ENCODE measurements at regions not wholly inside any gene's neighbourhood (a gene's known extent, or its start where the extent isn't known, plus 50 kb on each side); places are given as distances from the start of the nearest gene placed in this dataset.
"Not testable (repeated sequence)": the region's sequence is repeated elsewhere in the genome, so short reads cannot be mapped to it uniquely, and the experiment has no call there.

DNA sequence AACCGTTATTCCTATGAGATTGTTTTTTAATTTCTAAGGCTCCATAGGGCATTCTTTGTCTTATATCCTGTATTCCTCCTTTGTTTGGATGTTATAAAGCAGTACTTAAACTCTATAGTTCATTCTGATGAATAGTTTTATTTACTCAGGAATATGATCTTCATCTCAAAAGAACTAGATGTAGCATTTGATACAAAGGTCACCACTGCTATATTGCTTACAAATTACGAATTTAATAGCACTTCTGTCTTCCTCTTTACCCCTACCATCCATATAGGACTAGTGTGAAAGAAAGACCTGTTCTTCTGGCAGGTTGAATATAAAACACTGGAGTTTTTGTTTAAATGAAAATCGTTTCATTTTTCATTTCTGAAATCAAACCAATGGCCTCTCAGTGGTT, 468.1 kb upstream of the CXADR start:
- no peak for DNase-seq (ENCODE audit: low read depth)

GRCh38 chr21:17045214-17045853, 467.5 kb upstream of the CXADR start:
- no peak for DNase-seq (ENCODE audit: low read depth)

GRCh38 chr21:17048974-17049373, 463.9 kb upstream of the CXADR start:
- DNase-seq (ENCODE audit: low read depth), result no peak

DNA sequence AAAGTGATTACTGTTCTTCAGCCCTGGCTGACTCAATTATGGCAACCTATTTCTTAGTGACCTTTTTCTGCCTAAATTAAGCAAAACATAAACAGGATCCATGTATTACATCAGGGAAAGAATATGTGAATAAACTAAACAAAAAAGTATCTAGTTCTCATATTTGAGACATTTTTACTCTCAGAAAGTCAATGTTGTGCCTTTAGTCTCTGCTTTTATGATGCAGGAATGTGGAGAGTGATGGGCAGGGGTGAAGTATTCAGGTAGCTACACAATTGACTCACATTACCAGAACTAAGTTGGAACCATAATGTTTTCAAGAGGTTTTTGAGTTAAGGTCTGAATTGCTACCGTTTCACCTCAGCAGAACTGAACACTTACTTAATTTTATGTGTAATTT, 462.7 kb upstream of the CXADR start:
- DNase-seq (ENCODE audit: low read depth), result no peak

- no peak for DNase-seq (ENCODE audit: low read depth)
Observed at GRCh38 chr21:17050646-17051045, 462.2 kb upstream of the CXADR start.

- no peak for DNase-seq (ENCODE audit: low read depth)
Observed at GRCh38 chr21:17051054-17051453, 461.8 kb upstream of the CXADR start.

DNA sequence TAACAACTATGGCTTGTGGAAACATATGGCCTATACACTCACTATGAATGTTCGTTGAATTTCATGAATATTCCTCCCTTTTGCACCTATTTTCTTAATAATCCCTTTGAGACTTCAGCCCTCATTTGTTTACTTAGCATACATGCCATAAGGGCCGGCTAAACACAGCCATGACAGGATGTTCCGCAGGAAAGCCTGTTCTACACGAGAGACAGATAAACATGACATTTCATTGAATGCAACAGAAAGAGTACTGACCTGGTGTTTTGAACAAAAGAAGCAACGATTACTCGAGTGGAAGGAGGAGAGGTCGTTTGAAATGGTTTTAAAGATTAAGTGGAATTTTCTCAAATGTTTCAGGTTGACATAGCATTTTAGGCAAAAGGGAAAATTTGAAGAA, 459.5 kb upstream of the CXADR start:
- DNase-seq (ENCODE audit: low read depth), result no peak

DNA sequence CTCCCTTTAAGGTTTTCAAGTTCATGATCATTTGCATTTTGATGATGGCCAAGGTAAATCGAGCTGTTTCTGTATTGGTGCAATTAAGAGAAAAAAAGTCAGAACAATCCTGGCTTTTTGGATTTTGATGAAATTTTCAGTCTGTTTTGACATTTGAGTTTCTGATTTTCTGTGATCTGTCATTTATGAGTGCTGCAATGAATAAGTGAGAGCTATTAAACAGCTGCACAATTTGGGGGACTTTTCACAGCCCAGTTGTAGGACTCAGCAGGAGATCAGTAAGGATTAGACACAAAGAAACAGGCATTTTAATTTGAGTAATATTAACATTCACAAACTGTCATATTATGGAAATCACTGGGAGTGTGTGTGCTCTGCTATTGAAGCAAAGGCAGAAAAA, 452.9 kb upstream of the CXADR start:
- DNase-seq (ENCODE audit: low read depth), result no peak

- DNase-seq (ENCODE audit: low read depth), result no peak
Observed at GRCh38 chr21:17066006-17066405, 446.8 kb upstream of the CXADR start.

DNA sequence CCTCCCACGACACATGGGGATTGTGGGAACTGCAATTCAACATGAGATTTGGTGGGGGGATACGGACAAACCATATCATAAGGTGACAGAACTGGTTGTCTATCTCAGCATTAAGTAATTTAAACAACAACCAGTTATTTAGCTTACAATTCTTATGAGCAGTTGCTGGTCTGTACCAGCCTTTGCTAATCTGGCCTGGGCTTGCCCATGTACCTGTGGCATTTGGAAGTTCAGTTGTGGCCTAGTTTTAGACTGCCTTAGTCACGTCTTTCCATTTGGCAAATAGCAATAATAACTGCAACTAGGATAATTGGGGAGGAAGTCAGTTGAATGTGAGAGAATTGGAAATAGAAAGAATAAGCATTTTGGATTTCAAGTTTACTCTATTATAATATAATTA, 441.8 kb upstream of the CXADR start:
- no peak for DNase-seq (ENCODE audit: low read depth)

- DNase-seq (ENCODE audit: low read depth), result no peak
Observed at GRCh38 chr21:17081193-17081592, 431.6 kb upstream of the CXADR start.

DNA sequence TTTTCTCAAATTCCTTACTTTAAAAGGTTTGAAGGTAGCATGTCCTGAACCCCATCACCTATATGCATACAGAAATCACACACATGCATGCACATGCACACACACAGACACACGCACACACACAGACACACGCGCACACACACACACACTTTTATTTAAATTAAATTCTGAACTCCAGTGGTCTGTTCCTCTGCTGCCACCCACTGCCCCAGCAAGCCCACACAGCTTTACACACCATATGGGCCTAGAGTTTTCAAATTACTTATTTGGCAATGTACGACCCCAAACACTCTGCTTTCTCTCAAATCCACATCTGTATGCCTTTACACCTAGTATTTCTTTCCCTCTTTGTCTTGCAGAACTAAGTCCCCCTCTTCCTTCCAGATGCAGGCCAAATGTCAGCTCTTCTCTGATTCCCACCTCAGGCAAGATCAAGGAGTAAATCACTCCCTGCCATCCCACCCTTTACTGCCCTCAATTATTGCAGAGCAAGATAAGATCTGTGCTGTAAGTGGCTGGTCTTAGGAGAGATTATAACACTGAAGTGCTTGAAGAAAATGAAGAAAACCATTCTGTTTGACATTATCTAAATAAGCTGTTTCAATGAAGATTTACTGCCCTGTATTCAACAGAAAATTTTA, 429.9 kb upstream of the CXADR start:
- DNase-seq (ENCODE audit: low read depth), result no peak

DNA sequence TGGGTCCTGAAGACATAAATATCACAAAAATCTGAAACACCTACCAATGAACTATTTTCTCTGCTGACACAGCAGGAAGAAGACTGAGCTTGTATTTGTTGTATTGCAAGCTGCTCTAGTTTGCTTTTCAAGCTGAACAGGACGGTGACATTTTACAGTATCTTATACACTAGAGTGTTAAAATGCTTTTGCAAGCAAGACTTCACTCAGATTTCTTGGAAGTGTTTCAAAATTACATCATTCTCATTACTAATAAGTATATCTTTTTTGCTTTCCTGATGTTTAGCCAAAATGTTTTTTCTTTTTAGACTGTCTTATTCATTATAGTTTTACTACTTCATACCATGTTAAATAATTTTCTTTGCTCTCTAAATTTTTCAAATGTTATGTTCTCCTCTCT, 427.1 kb upstream of the CXADR start:
- no peak for DNase-seq (ENCODE audit: low read depth)

DNA sequence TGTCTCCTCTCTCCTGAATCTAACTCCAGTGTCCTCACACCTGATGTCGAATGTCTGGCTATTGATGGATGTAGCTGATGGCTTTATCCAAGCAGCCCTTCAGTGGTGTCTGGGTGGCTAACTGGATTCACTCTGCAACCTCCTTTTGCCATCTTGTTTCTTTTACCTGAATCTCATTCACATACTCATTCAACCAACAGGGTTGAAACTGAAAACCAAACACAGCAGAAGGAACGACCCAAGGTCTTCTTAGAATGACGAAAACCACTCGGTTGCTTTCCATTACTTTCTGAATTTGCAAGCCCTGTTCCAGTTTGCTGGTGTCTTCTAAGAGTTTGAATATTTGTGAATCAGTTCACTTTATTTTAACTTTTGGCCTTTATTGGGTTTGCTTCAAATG, 424.3 kb upstream of the CXADR start:
- no peak for DNase-seq (ENCODE audit: low read depth)

- no peak for DNase-seq (ENCODE audit: low read depth)
Observed at GRCh38 chr21:17089091-17089491, 423.8 kb upstream of the CXADR start.

GRCh38 chr21:17101696-17102095, 411.1 kb upstream of the CXADR start:
- no peak for DNase-seq (ENCODE audit: low read depth)

GRCh38 chr21:17105932-17106331, 406.9 kb upstream of the CXADR start:
- no peak for DNase-seq (ENCODE audit: low read depth)

GRCh38 chr21:17114045-17114444, 398.8 kb upstream of the CXADR start:
- DNase-seq (ENCODE audit: low read depth), result no peak

DNA sequence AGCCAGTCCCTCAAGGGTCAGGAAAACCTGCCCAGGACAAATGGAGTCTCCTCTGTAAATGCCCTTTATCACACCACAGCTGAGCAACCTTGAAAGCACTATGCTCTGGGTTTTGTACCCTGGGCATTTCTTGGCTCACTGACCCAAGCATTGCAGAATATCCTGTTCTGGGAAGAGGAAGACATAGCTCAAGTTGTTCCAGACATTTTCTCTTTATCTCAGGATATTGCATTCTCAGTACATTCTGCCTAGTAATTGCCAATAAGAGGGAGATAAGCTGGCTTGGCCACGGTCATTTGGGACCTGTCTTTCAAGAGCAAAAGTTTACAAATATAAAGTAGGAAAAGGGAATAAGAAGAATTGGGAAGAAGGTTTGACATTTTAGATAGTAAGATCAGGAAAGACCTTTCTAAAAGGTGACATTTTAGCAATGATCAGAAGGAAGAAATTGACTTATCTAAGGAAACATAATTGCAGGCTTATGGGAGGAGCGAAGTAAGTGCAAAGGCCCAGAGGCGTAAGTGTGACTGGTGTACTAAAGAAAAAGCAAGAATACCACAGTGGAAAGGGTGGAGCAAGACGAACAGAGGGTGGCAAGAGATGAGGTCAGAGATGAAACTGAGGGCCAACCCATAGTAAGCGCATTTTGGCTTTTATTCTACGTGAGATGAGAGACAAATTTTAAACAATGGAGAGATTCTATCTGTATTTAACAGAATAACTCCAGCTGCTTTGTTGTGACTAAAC, 394.0 kb upstream of the CXADR start:
- no peak for DNase-seq (ENCODE audit: low read depth)

DNA sequence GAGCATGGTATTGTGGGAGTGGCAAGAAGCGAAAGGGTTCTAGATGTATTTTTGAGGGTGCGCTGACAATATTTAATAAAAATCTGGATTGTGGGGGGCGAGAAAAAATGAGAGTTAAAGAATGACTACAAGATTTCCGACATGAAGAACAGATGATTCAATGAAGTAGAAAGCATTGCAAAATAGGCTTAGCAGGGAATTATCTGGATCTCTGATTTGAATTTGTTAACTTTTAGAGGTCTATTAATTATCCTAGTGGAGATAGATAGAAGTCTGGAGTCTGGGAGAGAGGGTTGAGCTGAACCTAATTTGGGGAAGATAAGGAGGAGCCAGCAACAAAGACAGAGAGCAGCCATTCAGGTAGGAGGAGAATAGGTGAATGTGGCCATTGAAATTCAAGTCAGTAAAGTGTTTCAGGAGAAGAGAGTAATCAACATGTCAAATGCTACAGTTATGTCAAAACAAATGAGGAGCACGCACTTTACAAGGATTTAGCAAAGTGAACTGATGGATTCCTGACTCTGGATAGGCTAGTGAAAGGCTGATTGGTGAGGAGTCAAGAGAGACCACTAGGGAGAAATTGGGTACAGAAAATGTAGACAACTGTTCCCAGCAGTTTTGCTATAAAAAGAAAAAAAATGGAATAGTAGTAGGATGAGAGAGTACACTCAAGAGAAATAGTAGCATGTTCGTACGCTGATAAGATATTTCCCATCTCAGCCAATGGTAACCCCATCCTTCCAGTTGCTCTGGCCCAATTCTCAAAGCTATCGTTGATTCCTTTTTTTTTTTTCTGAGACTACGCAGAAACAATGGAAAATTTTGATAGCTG, 393.2 kb upstream of the CXADR start:
- no peak for DNase-seq (ENCODE audit: low read depth)

DNA sequence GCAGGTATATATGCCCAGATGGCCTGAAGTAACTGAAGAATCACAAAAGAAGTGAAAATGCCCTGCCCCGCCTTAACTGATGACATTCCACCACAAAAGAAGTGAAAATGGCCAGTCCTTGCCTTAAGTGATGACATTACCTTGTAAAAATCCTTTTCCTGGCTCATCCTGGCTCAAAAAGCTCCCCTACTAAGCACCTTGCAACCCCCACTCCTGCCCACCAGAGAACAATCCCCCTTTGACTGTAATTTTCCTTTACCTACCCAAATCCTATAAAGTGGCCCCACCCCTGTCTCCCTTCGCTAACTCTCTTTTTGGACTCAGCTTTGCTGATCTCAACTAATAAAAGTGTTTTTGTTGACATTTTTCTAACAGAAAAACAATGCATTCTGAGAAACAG, 385.4 kb upstream of the CXADR start:
- DNase-seq (ENCODE audit: low read depth), result not testable (repeated sequence)

GRCh38 chr21:17128132-17128531, 384.7 kb upstream of the CXADR start:
- no peak for DNase-seq (ENCODE audit: low read depth)

DNA sequence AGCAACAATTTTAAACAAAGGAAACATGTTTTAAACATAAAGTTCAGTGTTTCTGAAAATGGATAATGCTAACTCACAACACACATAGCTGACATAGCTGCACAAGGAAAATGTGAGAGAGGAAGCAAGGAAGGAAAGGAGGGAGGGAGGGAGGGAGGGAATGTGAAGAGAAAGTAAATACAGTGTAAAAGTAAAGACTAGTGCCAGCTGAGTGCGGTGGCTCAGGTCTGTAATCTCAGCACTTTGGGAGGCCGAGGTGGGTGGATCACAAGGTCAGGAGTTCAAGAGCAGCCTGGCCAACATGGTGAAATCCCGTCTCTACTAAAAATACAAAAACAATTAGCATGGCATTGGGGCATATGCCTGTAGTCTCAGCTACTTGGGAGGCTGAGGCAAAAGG, 373.7 kb upstream of the CXADR start:
- not testable (repeated sequence) for DNase-seq (ENCODE audit: low read depth)

Data from GM04503 (cell line).